Hepatocyte (in vitro differentiated cells): ENCODE measurements at regions not wholly inside any gene's neighbourhood (a gene's known extent, or its start where the extent isn't known, plus 50 kb on each side); places are given as distances from the start of the nearest gene placed in this dataset.

Source experiments
- DNase-seq: peaks from one replicate; pipeline ENCODE4 v3.0.0-alpha.2; 2016; ENCODE audit warnings: low spot score
- H2AFZ ChIP-seq: fragments of 200-600 bp; sonication (generic); 2 replicates; pipeline ENCODE4 v1.6.0; 2016; ENCODE audit warnings: antibody characterized with exemption, mild to moderate bottlenecking
- H3K27ac ChIP-seq: fragments of 200-600 bp; sonication (generic); 2 replicates; pipeline ENCODE4 v1.5.1; 2016; ENCODE audit warnings: mild to moderate bottlenecking
- H3K27me3 ChIP-seq: fragments of 200-600 bp; sonication (generic); 2 replicates; pipeline ENCODE4 v1.6.1; 2016
- H3K36me3 ChIP-seq: fragments of 200-600 bp; sonication (generic); replicated peaks from 2 replicates; pipeline ENCODE4 v1.5.1; 2016; ENCODE audit warnings: low read depth; ENCODE audit not compliant: insufficient read depth
- H3K4me1 ChIP-seq: fragments of 200-600 bp; sonication (generic); 2 replicates; pipeline ENCODE4 v1.5.1; 2016; ENCODE audit warnings: mild to moderate bottlenecking, moderate library complexity; ENCODE audit not compliant: insufficient read depth
- H3K4me2 ChIP-seq: fragments of 200-600 bp; sonication (generic); 2 replicates; pipeline ENCODE4 v1.6.0; 2016
- H3K4me3 ChIP-seq: fragments of 200-600 bp; sonication (generic); 2 replicates; pipeline ENCODE4 v1.5.1; 2016; ENCODE audit warnings: mild to moderate bottlenecking
- H3K79me2 ChIP-seq: fragments of 200-600 bp; sonication (generic); 2 replicates; pipeline ENCODE4 v1.6.0; 2017; ENCODE audit warnings: mild to moderate bottlenecking
- H3K9me2 ChIP-seq: fragments of 200-600 bp; sonication (generic); replicated peaks from 2 replicates; pipeline ENCODE4 v1.6.0; 2017; ENCODE audit warnings: mild to moderate bottlenecking; ENCODE audit not compliant: insufficient read depth
- H3K9me3 ChIP-seq: fragments of 200-600 bp; sonication (generic); 2 replicates; pipeline ENCODE4 v1.5.1; 2016; ENCODE audit warnings: low read depth, mild to moderate bottlenecking
- H4K20me1 ChIP-seq: fragments of 200-600 bp; sonication (generic); 2 replicates; pipeline ENCODE4 v1.6.0; 2016; ENCODE audit warnings: mild to moderate bottlenecking; ENCODE audit not compliant: insufficient read depth, poor library complexity, severe bottlenecking
- CTCF ChIP-seq: fragments of 200-600 bp; sonication (generic); IDR thresholded peaks from 2 replicates; pipeline ENCODE4 v1.5.1; 2016; ENCODE audit warnings: antibody characterized with exemption, mild to moderate bottlenecking; ENCODE audit not compliant: poor library complexity
- EZH2 ChIP-seq: fragments of 200-600 bp; sonication (generic); IDR thresholded peaks from 2 replicates; pipeline ENCODE4 v1.6.1; 2016; ENCODE audit warnings: antibody characterized with exemption, mild to moderate bottlenecking, borderline replicate concordance
- EZH2phosphoT487 ChIP-seq: fragments of 200-600 bp; sonication (generic); IDR thresholded peaks from one replicate; pipeline ENCODE4 v1.6.1; 2018; ENCODE audit warnings: antibody characterized with exemption, mild to moderate bottlenecking, low read depth, moderate library complexity; ENCODE audit not compliant: unreplicated experiment, severe bottlenecking
- WGBS: methylation state at CpG from one replicate; pipeline ENCODE4 v1.1.6; 2016; ENCODE audit warnings: low lambda C conversion rate; ENCODE audit errors: missing lambda C conversion rate; 5-methylcytosine and 5-hydroxymethylcytosine counted together

GRCh38 chr7:142535123-142535779 is 214.0 kb upstream of the PRSS1 start:
- no peaks in the 10 kb centered on the region for H3K36me3 ChIP-seq
- 17% methylated on average over 7 of the region's 7 CpGs for WGBS
- no peaks in the 10 kb centered on the region for H3K9me3 ChIP-seq
- no peaks in the 10 kb centered on the region for H3K9me2 ChIP-seq
- no peaks in the 10 kb centered on the region for H3K79me2 ChIP-seq
- no peak overlapping the region for H3K4me2 ChIP-seq
- peak; percentile 82 for DNase-seq
- H3K27me3 ChIP-seq: peaks cover 15% of the 10 kb centered on the region
- H2AFZ ChIP-seq: no peak overlapping the region
- H3K4me1 ChIP-seq: no peaks in the 10 kb centered on the region
- H4K20me1 ChIP-seq: no peaks in the 10 kb centered on the region
- H3K4me3 ChIP-seq: no peak overlapping the region
- no peak overlapping the region for H3K27ac ChIP-seq
- TF ChIP-seq CTCF: peak; percentile 74
- no peak for TF ChIP-seq EZH2

DNA sequence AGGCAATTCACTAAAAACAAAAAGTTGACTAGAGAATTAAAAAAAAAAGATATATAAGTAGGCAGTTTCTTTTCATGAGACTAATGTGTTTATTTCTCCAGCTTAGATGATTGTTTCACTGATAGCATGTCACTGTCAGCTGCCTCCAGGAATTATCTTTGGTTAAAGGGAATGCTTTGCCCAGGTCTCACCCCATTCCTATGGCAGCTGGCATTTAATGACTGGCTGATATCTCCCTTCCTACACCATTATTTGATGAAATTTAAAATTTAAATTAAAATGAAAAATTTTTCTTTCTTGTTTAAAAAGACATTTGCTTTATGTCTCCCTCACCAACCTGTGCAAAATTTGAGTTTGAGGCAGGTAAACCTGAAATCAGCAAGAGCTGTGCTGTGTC is 214.5 kb upstream of the PRSS1 start:
- Histone ChIP-seq H3K27me3 (peaks cover 20% of the 10 kb centered on the region), H3K9me3 (no peaks in the 10 kb centered on the region), H3K36me3 (no peaks in the 10 kb centered on the region), H3K4me1 (no peaks in the 10 kb centered on the region), H2AFZ (no peak overlapping the region), H3K9me2 (no peaks in the 10 kb centered on the region), H3K4me2 (no peak overlapping the region), H3K4me3 (no peak overlapping the region), H4K20me1 (no peaks in the 10 kb centered on the region), H3K79me2 (no peaks in the 10 kb centered on the region), H3K27ac (no peak overlapping the region)
- no peak for DNase-seq
- TF ChIP-seq EZH2phosphoT487: no peak
- TF ChIP-seq CTCF: no peak
- no peak for TF ChIP-seq EZH2

DNA sequence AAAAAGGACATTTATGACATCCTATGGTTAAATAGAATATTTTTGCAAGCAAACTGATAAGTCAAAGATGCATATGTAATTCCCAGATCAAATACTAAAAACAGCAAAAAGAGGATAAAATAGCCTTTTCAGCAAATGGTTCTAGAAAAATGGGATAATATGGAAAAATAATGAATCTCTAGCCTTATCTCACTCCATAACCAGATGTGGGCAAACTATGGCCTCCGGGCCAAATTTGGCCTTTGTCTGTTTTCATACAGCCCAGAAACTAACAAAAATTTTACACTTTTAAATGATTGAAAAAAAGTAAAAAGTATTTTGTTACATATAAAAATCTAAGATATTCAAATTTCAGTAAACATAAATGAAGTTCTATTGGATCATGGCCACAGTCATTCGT is 215.4 kb upstream of the PRSS1 start:
- 89% methylated on average over 2 of the region's 2 CpGs for WGBS
- H3K9me3 ChIP-seq: no peaks in the 10 kb centered on the region

More for the DNA sequence above, 215.4 kb upstream of the PRSS1 start:
- H3K4me2 ChIP-seq: no peak overlapping the region
- no peaks in the 10 kb centered on the region for H3K4me1 ChIP-seq
- H3K4me3 ChIP-seq: no peak overlapping the region
- H2AFZ ChIP-seq: no peak overlapping the region
- no peak for TF ChIP-seq EZH2
- TF ChIP-seq CTCF: no peak
- no peak for TF ChIP-seq EZH2phosphoT487
- H3K27ac ChIP-seq: no peak overlapping the region
- no peaks in the 10 kb centered on the region for H3K36me3 ChIP-seq
- no peaks in the 10 kb centered on the region for H4K20me1 ChIP-seq
- DNase-seq: no peak
- no peaks in the 10 kb centered on the region for H3K79me2 ChIP-seq
- no peaks in the 10 kb centered on the region for H3K9me2 ChIP-seq
- H3K27me3 ChIP-seq: peaks cover 26% of the 10 kb centered on the region
